Embryonic facial prominence (tissue), 1 donor: ENCODE measurements at regions not wholly inside any gene's neighbourhood (a gene's known extent, or its start where the extent isn't known, plus 50 kb on each side); places are given as distances from the start of the nearest gene placed in this dataset.

Source experiments
- DNase-seq: peaks from one replicate; pipeline ENCODE4 v3.0.0-alpha.2; 2016; ENCODE audit errors: extremely low spot score

GRCh38 chr2:199707593-199708185 lies 143.3 kb downstream of the FTCDNL1 start:
- DNase-seq, result no peak

GRCh38 chr2:199705538-199705937 lies 145.5 kb downstream of the FTCDNL1 start:
- DNase-seq, result no peak

GRCh38 chr2:199704358-199705238 lies 146.4 kb downstream of the FTCDNL1 start:
- DNase-seq, result no peak

GRCh38 chr2:199703199-199703598 lies 147.8 kb downstream of the FTCDNL1 start:
- no peak for DNase-seq

- no peak for DNase-seq
These were observed 153.5 kb downstream of the FTCDNL1 start for GRCh38 chr2:199697469-199697868.

GRCh38 chr2:199696048-199696447 lies 154.9 kb downstream of the FTCDNL1 start:
- DNase-seq, result no peak

- DNase-seq, result no peak
These were observed 157.1 kb downstream of the FTCDNL1 start for GRCh38 chr2:199693861-199694260.

- DNase-seq, result no peak
These were observed 158.5 kb downstream of the FTCDNL1 start for GRCh38 chr2:199692489-199692888.

- no peak for DNase-seq
These were observed 160.8 kb downstream of the FTCDNL1 start for GRCh38 chr2:199690225-199690624.

GRCh38 chr2:199685669-199686068 lies 165.3 kb downstream of the FTCDNL1 start:
- DNase-seq, result no peak

- DNase-seq, result no peak
These were observed 166.2 kb downstream of the FTCDNL1 start for GRCh38 chr2:199684832-199685231.

- no peak for DNase-seq
These were observed 166.8 kb downstream of the FTCDNL1 start for GRCh38 chr2:199684168-199684567.

- DNase-seq, result no peak
These were observed 169.0 kb downstream of the FTCDNL1 start for GRCh38 chr2:199682001-199682400.

- DNase-seq, result no peak
These were observed 170.5 kb downstream of the FTCDNL1 start for GRCh38 chr2:199680482-199680881.

- no peak for DNase-seq
These were observed 171.1 kb downstream of the FTCDNL1 start for GRCh38 chr2:199679883-199680282.

GRCh38 chr2:199677881-199678280 lies 173.1 kb downstream of the FTCDNL1 start:
- no peak for DNase-seq

GRCh38 chr2:199668645-199669044 lies 182.3 kb downstream of the FTCDNL1 start:
- DNase-seq, result no peak

GRCh38 chr2:199663157-199663556 lies 187.8 kb downstream of the FTCDNL1 start:
- no peak for DNase-seq

GRCh38 chr2:199662255-199662654 lies 188.7 kb downstream of the FTCDNL1 start:
- no peak for DNase-seq

GRCh38 chr2:199660167-199660566 lies 190.8 kb downstream of the FTCDNL1 start:
- no peak for DNase-seq

GRCh38 chr2:199659207-199659606 lies 191.8 kb downstream of the FTCDNL1 start:
- no peak for DNase-seq

- DNase-seq, result no peak
These were observed 188.7 kb upstream of the SATB2 start for GRCh38 chr2:199646439-199646838.

- no peak for DNase-seq
These were observed 173.4 kb upstream of the SATB2 start for GRCh38 chr2:199631129-199631528.
